ENCODE measurements at regions not wholly inside any gene's neighbourhood (a gene's known extent, or its start where the extent isn't known, plus 50 kb on each side); places are given as distances from the start of the nearest gene placed in this dataset.
A peak's percentile ranks its signal among the peaks of the same experiment; 100 is the strongest.
"Not testable (repeated sequence)": the region's sequence is repeated elsewhere in the genome, so short reads cannot be mapped to it uniquely, and the experiment has no call there.

DNA sequence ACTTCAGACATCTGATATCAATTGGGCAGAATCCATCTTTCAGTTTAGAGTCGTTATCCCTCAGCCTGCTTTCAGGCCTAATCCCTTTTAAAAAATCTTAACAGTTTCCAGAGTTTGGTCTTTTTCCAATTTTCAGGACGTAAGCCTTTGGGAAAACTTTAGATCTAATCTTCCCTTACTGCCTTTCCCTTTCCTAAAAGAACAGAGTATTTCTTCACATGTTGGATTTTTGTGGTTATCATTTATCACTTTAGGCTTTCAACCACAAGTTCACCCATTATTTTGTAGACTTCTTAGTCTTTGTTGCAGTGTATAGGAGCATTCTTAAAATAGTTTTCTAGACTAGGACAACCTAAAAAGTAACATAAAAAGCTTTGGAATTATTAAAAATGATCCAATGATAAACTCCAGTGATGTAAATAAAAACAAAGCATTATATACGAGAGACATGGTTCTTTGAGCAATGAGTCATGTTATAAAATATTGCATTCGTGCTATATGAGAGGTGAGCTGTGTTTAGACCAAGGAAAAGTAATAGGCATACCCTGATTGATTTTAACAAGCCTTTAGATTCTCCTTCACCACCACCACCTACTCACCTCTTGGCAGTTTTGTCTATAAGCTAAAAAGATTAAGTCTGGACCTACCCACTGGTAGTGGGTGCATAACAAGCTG is 90.4 kb upstream of the MCHR2 start:
- TF ChIP-seq, protein P1, sequence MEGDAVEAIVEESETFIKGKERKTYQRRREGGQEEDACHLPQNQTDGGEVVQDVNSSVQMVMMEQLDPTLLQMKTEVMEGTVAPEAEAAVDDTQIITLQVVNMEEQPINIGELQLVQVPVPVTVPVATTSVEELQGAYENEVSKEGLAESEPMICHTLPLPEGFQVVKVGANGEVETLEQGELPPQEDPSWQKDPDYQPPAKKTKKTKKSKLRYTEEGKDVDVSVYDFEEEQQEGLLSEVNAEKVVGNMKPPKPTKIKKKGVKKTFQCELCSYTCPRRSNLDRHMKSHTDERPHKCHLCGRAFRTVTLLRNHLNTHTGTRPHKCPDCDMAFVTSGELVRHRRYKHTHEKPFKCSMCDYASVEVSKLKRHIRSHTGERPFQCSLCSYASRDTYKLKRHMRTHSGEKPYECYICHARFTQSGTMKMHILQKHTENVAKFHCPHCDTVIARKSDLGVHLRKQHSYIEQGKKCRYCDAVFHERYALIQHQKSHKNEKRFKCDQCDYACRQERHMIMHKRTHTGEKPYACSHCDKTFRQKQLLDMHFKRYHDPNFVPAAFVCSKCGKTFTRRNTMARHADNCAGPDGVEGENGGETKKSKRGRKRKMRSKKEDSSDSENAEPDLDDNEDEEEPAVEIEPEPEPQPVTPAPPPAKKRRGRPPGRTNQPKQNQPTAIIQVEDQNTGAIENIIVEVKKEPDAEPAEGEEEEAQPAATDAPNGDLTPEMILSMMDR (IDR thresholded peaks at IDR 0.05; ENCODE audit: low read depth, low read length, missing control alignments): no peak

DNA sequence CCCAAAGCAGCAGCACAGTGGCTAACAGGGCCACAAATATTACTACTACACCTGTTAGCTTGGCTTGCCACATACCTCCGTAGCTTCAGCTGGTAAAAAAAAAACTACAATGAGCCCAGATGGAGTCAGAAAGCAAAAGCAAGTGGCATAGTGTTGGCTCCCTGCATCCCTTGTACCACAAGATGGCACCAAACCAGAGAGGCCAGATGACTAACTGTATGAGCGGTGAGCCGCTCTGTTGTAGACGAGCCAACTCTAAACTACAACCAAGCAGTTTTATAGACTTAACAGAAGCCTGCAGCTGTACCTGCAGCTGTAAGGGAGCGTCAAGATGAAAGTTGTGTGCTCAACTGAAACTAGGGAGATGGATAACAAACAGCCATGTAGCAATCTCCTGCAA is 84.5 kb upstream of the MCHR2 start:
- DNase-seq (ENCODE audit: extremely low read depth, low read depth): no peak
- TF ChIP-seq, protein P1 (IDR thresholded peaks at IDR 0.05; ENCODE audit: low read depth, low read length, missing control alignments): peak; percentile 69
- H3K4me3 ChIP-seq (replicated peaks; ENCODE audit: low read depth, low read length): no peak overlapping the region

More for the DNA sequence above, 90.4 kb upstream of the MCHR2 start:
- no peak overlapping the region for H3K4me3 ChIP-seq (replicated peaks; ENCODE audit: low read depth, low read length)
- peak; percentile 81 for DNase-seq (ENCODE audit: extremely low read depth, low read depth)

DNA sequence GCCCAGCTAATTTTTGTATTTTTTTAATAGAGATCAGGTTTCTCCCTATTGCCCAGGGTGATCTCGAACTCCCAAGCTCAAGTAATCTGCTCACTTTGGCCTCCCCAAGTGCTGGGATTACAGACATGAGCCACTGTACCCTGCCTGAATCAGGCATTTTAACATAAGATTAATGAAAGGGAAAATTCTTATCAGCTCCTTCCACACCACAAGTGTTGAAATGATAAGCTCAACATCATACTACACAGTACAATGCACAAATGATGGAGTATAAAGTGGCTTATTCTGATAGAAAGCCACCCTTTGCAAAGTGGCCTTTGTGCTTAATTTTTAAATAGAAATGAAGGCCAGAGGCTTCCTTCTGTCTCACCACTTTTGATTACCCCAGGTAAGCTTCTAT is 71.3 kb upstream of the MCHR2 start:
- TF ChIP-seq, protein P1 (IDR thresholded peaks at IDR 0.05; ENCODE audit: low read depth, low read length, missing control alignments): no peak
- no peak overlapping the region for H3K4me3 ChIP-seq (replicated peaks; ENCODE audit: low read depth, low read length)
- DNase-seq (ENCODE audit: extremely low read depth, low read depth): no peak

DNA sequence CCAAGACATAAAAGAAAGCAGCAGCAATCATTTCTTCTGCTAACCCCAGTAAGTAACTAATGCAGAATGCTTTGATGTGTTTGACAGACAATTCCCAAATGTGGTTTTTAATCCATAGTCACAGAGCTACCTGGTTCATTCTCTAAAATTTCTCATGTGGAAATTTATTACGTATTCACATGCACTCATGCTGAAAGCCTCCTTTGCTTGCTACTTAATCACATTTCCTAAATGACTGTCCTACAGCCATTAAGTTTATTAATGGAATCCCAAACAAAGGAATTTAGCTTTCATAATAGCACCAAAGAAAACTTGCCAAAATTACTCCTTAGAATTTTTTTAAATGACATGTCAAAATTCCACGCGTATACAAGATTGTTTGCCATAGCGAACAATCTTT is 68.6 kb upstream of the MCHR2 start:
- TF ChIP-seq, protein P1 (IDR thresholded peaks at IDR 0.05; ENCODE audit: low read depth, low read length, missing control alignments): no peak
- no peak overlapping the region for H3K4me3 ChIP-seq (replicated peaks; ENCODE audit: low read depth, low read length)
- no peak for DNase-seq (ENCODE audit: extremely low read depth, low read depth)

DNA sequence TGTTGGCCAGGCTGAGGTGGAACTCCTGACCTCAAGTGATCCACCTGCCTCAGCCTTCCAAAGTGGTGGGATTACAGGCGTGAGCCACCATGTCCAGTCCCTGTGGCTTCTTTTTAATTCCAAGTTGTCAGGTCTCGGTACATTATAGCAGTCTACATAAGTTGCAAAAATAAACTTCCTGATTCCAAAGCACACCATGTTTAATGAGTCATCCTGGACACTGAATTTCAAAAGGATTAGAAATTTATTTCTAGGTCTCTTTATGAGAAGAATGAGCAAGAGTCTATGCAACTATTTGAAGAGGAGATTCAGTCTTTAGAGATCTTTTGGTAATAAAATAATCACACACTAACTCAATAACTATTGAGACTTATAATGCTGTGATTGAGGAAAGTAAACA is 63.9 kb upstream of the MCHR2 start:
- no peak for DNase-seq (ENCODE audit: extremely low read depth, low read depth)
- H3K4me3 ChIP-seq (replicated peaks; ENCODE audit: low read depth, low read length): no peak overlapping the region
- TF ChIP-seq, protein P1 (IDR thresholded peaks at IDR 0.05; ENCODE audit: low read depth, low read length, missing control alignments): no peak

DNA sequence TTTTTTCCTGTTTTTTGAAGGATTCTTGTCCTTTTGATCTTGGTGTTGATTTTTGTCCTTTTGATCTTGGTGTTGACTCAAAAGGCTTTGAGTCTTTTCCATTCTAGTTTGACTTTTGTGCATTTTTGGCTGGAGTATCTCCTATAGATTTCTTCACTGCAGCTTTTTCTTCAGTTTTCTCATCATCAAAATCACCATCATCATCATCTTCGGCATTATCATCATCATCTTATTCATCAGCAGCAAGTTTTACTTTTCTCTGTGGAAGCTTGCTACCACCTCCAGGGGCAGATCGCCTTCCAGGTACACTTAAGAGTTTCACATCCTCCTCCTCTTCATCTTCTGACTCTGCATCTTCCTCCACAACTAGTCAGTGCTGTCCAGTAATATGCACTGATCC is 56.5 kb upstream of the MCHR2 start:
- TF ChIP-seq, protein P1 (IDR thresholded peaks at IDR 0.05; ENCODE audit: low read depth, low read length, missing control alignments): no peak
- DNase-seq (ENCODE audit: extremely low read depth, low read depth): no peak
- no peak overlapping the region for H3K4me3 ChIP-seq (replicated peaks; ENCODE audit: low read depth, low read length)

DNA sequence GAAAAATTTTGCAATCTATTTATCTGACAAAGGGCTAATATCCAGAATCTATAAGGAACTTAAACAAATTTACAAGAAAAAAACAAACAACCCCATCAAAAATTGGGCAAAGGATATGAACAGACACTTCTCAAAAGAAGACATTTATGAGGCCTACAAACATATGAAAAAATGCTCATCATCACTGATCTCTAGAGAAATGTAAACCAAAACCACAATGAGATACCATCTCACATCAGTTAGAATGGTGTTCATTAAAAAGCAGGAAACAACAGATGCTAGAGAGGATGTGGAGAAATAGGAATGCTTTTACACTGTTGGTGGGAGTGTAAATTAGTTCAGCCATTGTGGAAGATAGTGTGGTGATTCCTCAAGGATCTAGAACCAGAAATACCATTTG is 49.9 kb upstream of the MCHR2 start:
- DNase-seq (ENCODE audit: extremely low read depth, low read depth); H3K4me3 ChIP-seq (replicated peaks; ENCODE audit: low read depth, low read length): not testable (repeated sequence)

Data from HFF-Myc (cell line).